H9 (cell line): ENCODE measurements at regions not wholly inside any gene's neighbourhood (a gene's known extent, or its start where the extent isn't known, plus 50 kb on each side); places are given as distances from the start of the nearest gene placed in this dataset.

ENCODE experiments used
- DNase-seq: peaks from one replicate; pipeline ENCODE4 v3.0.0-alpha.2; 2017
- H2AFZ ChIP-seq: one replicate; pipeline ENCODE4 v1.6.1; 2013; ENCODE audit warnings: mild to moderate bottlenecking, low read length, control low read depth, moderate library complexity
- H2AK5ac ChIP-seq: 2 replicates; pipeline ENCODE4 v1.6.1; 2013; ENCODE audit warnings: low read length, control low read depth, mixed read lengths; ENCODE audit not compliant: insufficient read length
- H2BK120ac ChIP-seq: one replicate; pipeline ENCODE4 v1.6.1; 2013; ENCODE audit warnings: low read depth, mild to moderate bottlenecking, low read length, control low read depth, inconsistent platforms; ENCODE audit not compliant: poor library complexity, severe bottlenecking
- H2BK12ac ChIP-seq: 2 replicates; pipeline ENCODE4 v1.6.1; 2013; ENCODE audit warnings: low read length, control low read depth, mixed read lengths, low read depth; ENCODE audit not compliant: insufficient read length
- H2BK15ac ChIP-seq: 2 replicates; pipeline ENCODE4 v1.6.1; 2013; ENCODE audit warnings: low read depth, low read length, control low read depth
- H2BK20ac ChIP-seq: one replicate; pipeline ENCODE4 v1.6.1; 2013; ENCODE audit warnings: low read depth, mild to moderate bottlenecking, low read length, control low read depth, inconsistent platforms; ENCODE audit not compliant: poor library complexity, severe bottlenecking
- H2BK5ac ChIP-seq: 2 replicates; pipeline ENCODE4 v1.6.1; 2013; ENCODE audit warnings: low read length, control low read depth, mixed read lengths; ENCODE audit not compliant: insufficient read length
- H3K14ac ChIP-seq: 2 replicates; pipeline ENCODE4 v1.6.1; 2013; ENCODE audit warnings: low read length, control low read depth; ENCODE audit not compliant: insufficient read depth
- H3K18ac ChIP-seq: 2 replicates; pipeline ENCODE4 v1.6.1; 2013; ENCODE audit warnings: low read depth, mild to moderate bottlenecking, mixed read lengths, low read length, control low read depth; ENCODE audit not compliant: insufficient read length
- H3K23ac ChIP-seq: 2 replicates; pipeline ENCODE4 v1.6.1; 2013; ENCODE audit warnings: low read length, control low read depth, mixed read lengths, low read depth; ENCODE audit not compliant: insufficient read length
- H3K23me2 ChIP-seq: 2 replicates; pipeline ENCODE4 v1.6.1; 2013; ENCODE audit warnings: low read depth, mild to moderate bottlenecking, mixed read lengths, low read length, control low read depth; ENCODE audit not compliant: insufficient read length, poor library complexity, severe bottlenecking
- H3K27ac ChIP-seq: 2 replicates; pipeline ENCODE4 v1.5.1; 2013; ENCODE audit warnings: low read length, control low read depth, mixed read lengths, low read depth; ENCODE audit not compliant: insufficient read length
- H3K27me3 ChIP-seq: 2 replicates; pipeline ENCODE4 v1.6.1; 2013; ENCODE audit warnings: low read length, control low read depth, inconsistent platforms; ENCODE audit not compliant: insufficient read depth
- H3K4ac ChIP-seq: 2 replicates; pipeline ENCODE4 v1.6.1; 2013; ENCODE audit warnings: low read depth, mild to moderate bottlenecking, control low read depth, inconsistent platforms, low read length, moderate library complexity
- H3K4me1 ChIP-seq: 2 replicates; pipeline ENCODE4 v1.6.1; 2013; ENCODE audit warnings: low read length, control low read depth, inconsistent platforms; ENCODE audit not compliant: insufficient read depth
- H3K4me2 ChIP-seq: 2 replicates; pipeline ENCODE4 v1.6.1; 2013; ENCODE audit warnings: low read length, control low read depth, mixed read lengths; ENCODE audit not compliant: insufficient read length, insufficient read depth
- H3K56ac ChIP-seq: 2 replicates; pipeline ENCODE4 v1.6.1; 2013; ENCODE audit warnings: low read depth, mild to moderate bottlenecking, mixed read lengths, low read length, control low read depth; ENCODE audit not compliant: insufficient read length
- H3K79me1 ChIP-seq: 2 replicates; pipeline ENCODE4 v1.6.1; 2013; ENCODE audit warnings: low read depth, mild to moderate bottlenecking, moderate library complexity, low read length, control low read depth, inconsistent platforms; ENCODE audit not compliant: insufficient read depth, poor library complexity, severe bottlenecking
- H3K79me2 ChIP-seq: 2 replicates; pipeline ENCODE4 v1.6.1; 2013; ENCODE audit warnings: low read length, control low read depth, inconsistent platforms; ENCODE audit not compliant: insufficient read depth
- H3K9ac ChIP-seq: 2 replicates; pipeline ENCODE4 v1.6.1; 2013; ENCODE audit warnings: low read length, control low read depth, mixed read lengths; ENCODE audit not compliant: insufficient read length; ENCODE audit errors: extremely low read depth
- H3K9me3 ChIP-seq: one replicate; pipeline ENCODE4 v1.6.1; 2013; ENCODE audit warnings: low read depth, low read length, inconsistent platforms; ENCODE audit not compliant: control insufficient read depth
- H3T11ph ChIP-seq: one replicate; pipeline ENCODE4 v1.6.1; 2013; ENCODE audit warnings: mild to moderate bottlenecking, low read length, control low read depth, inconsistent platforms
- H4K20me1 ChIP-seq: one replicate; pipeline ENCODE4 v1.6.1; 2013; ENCODE audit not compliant: control insufficient read depth, insufficient read length, insufficient read depth
- H4K5ac ChIP-seq: 2 replicates; pipeline ENCODE4 v1.6.1; 2013; ENCODE audit warnings: low read depth, mild to moderate bottlenecking, mixed read lengths, low read length, control low read depth; ENCODE audit not compliant: insufficient read length
- H4K8ac ChIP-seq: replicated peaks from 2 replicates; pipeline ENCODE4 v1.6.1; 2013; ENCODE audit warnings: low read length, control low read depth, mixed read lengths, low read depth; ENCODE audit not compliant: insufficient read length
- H4K91ac ChIP-seq: 2 replicates; pipeline ENCODE4 v1.6.1; 2013; ENCODE audit warnings: low read depth, mild to moderate bottlenecking, moderate library complexity, mixed read lengths, low read length, control low read depth; ENCODE audit not compliant: insufficient read length
- H3K27ac Mint-ChIP-seq, 3 experiments: 2 replicates in 2 of 3; 3 replicates in 1 of 3; pipeline ENCODE4 v1.8.0; 2020 to 2021; ENCODE audit warnings: mixed read lengths in 3 of 3, mild to moderate bottlenecking in 1 of 3, moderate library complexity in 1 of 3
- H3K27me3 Mint-ChIP-seq: 2 replicates; pipeline ENCODE4 v1.8.0; 2021; ENCODE audit warnings: low read depth, mild to moderate bottlenecking, moderate library complexity, mixed read lengths
- H3K36me3 Mint-ChIP-seq, 3 experiments: 2 replicates in 2 of 3; 3 replicates in 1 of 3; pipeline ENCODE4 v1.8.0; 2020 to 2021; ENCODE audit warnings: low read depth in 3 of 3, mixed read lengths in 3 of 3; ENCODE audit not compliant: insufficient read depth in 1 of 3
- H3K4me1 Mint-ChIP-seq, 2 experiments: 2 replicates each; pipeline ENCODE4 v1.8.0; 2020; ENCODE audit warnings: mixed read lengths in 2 of 2
- H3K4me3 Mint-ChIP-seq, 2 experiments: 2 replicates in 1 of 2; 3 replicates in 1 of 2; pipeline ENCODE4 v1.8.0; 2020 to 2021; ENCODE audit warnings: mild to moderate bottlenecking in 2 of 2, mixed read lengths in 2 of 2, moderate library complexity in 1 of 2
- H3K9me3 Mint-ChIP-seq, 2 experiments: 2 replicates in 1 of 2; 3 replicates in 1 of 2; pipeline ENCODE4 v1.8.0; 2020; ENCODE audit warnings: mild to moderate bottlenecking in 2 of 2, mixed read lengths in 2 of 2, moderate library complexity in 1 of 2
- CTCF ChIP-seq: fragments of 200-600 bp; sonication (generic); conservative IDR thresholded peaks from 3 replicates; pipeline ENCODE4 v1.8.0; 2021; ENCODE audit warnings: antibody characterized with exemption, mild to moderate bottlenecking
- WGBS: extraction: QIAGEN DNeasy Blood & Tissue Kit; methylation state at CpG from one replicate; pipeline ENCODE4 v1.1.7; 2013; ENCODE audit warnings: missing lambda C conversion rate, low lambda C conversion rate, mixed read lengths; ENCODE audit not compliant: insufficient read length; ENCODE audit errors: extremely low coverage; 5-methylcytosine and 5-hydroxymethylcytosine counted together

DNA sequence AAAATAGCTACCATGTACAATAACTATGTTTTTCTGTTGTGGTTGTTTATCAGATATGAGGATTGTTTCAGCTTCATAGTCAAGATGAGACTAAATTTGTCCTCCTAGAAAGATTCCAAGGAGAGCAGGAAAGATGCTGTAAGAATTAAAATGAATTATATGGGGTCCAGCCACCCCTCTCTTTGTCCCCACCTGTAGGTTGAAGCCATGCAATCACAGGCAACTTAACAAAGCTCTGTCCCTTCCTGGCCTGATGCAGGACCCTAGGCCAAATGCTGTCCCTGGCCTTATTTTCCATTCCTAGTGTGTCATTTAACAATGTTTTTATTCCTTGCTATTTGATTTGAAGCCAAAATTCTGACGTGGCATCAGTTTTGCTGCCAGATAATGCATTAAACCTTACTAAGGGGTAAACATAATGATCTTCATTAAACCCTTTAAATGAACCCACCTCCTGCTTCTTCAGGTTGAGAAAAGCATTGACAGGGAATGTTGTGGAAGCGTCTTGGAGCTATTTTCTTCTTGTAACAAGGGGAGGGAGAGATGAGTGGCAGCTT is 240.9 kb upstream of the ZNF521 start:
- no peak overlapping the region for H3K56ac ChIP-seq
- H3K4ac ChIP-seq, result no peak overlapping the region
- no peaks in the 10 kb centered on the region for H3K23me2 ChIP-seq
- H3K79me2 ChIP-seq, result no peaks in the 10 kb centered on the region
- H2AFZ ChIP-seq, result no peak overlapping the region
- peak; percentile 54 for TF ChIP-seq CTCF
- no peak overlapping the region for H3K4me2 ChIP-seq
- H4K5ac ChIP-seq, result no peak overlapping the region
- no peak overlapping the region for H3K9ac ChIP-seq
- no peak overlapping the region for H3K4me3 Mint-ChIP-seq
- no peak overlapping the region for H3K23ac ChIP-seq
- WGBS, result no CpG with 5 or more reads among the region's 2 CpGs
- H3K9me3 Mint-ChIP-seq, result peaks cover 13 to 14% of the 10 kb centered on the region in 2 experiments
- no peak for DNase-seq
- H3K36me3 Mint-ChIP-seq, result peaks cover 2 to 13% (median 7%) of the 10 kb centered on the region in 3 experiments; a peak in 5 of 7 replicates
- H3K18ac ChIP-seq, result no peak overlapping the region
- H3K14ac ChIP-seq, result no peak overlapping the region
- H3K9me3 ChIP-seq, result no peaks in the 10 kb centered on the region
- no peak overlapping the region for H2BK20ac ChIP-seq
- no peaks in the 10 kb centered on the region for H3K27me3 Mint-ChIP-seq
- H3T11ph ChIP-seq, result no peak overlapping the region
- no peak overlapping the region for H2AK5ac ChIP-seq
- no peak overlapping the region for H2BK5ac ChIP-seq
- H4K20me1 ChIP-seq, result no peaks in the 10 kb centered on the region
- no peak overlapping the region for H2BK12ac ChIP-seq
- H4K8ac ChIP-seq, result no peak overlapping the region
- no peaks in the 10 kb centered on the region for H3K79me1 ChIP-seq
- H3K4me1 ChIP-seq, result no peaks in the 10 kb centered on the region
- no peak overlapping the region for H3K27ac Mint-ChIP-seq
- no peak overlapping the region for H3K27ac ChIP-seq
- H2BK120ac ChIP-seq, result no peak overlapping the region
- H3K4me1 Mint-ChIP-seq, result peaks cover 0 to 8% of the 10 kb centered on the region in 2 experiments; a peak in 2 of 4 replicates
- no peak overlapping the region for H2BK15ac ChIP-seq
- no peak overlapping the region for H4K91ac ChIP-seq
- no peaks in the 10 kb centered on the region for H3K27me3 ChIP-seq
